ENCODE measurements at regions not wholly inside any gene's neighbourhood (a gene's known extent, or its start where the extent isn't known, plus 50 kb on each side); places are given as distances from the start of the nearest gene placed in this dataset.

- no peak for DNase-seq (ENCODE audit: low spot score)
These were observed 140.8 kb upstream of the PJA1 start for GRCh38 chrX:69306063-69306404.

GRCh38 chrX:69305333-69306062, 140.2 kb upstream of the PJA1 start:
- no peak for DNase-seq (ENCODE audit: low spot score)

DNA sequence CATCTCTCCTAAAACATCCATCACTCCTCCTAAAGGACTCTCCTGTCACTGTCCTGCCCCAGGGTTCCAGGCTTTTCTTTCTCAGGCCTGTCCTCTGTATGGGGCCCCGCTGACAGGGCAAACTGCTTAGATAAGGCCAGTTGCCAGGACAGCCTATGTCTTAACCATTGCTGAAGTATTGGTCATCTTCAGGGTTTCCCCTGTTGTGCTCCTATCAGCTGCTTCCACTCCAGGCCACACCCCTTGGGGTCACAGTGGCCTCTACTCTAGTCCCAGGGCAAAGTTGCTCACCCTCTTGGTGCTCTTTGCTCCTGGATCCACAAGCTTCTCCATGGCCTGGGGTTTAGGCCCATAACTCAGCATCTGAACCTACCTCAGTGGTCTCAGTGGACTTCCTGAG, 138.0 kb upstream of the PJA1 start:
- no peak for DNase-seq (ENCODE audit: low spot score)

- DNase-seq (ENCODE audit: low spot score) = no peak
These were observed 134.9 kb upstream of the PJA1 start for GRCh38 chrX:69299951-69300714.

- DNase-seq (ENCODE audit: low spot score) = no peak
These were observed 134.0 kb upstream of the PJA1 start for GRCh38 chrX:69299285-69299684.

DNA sequence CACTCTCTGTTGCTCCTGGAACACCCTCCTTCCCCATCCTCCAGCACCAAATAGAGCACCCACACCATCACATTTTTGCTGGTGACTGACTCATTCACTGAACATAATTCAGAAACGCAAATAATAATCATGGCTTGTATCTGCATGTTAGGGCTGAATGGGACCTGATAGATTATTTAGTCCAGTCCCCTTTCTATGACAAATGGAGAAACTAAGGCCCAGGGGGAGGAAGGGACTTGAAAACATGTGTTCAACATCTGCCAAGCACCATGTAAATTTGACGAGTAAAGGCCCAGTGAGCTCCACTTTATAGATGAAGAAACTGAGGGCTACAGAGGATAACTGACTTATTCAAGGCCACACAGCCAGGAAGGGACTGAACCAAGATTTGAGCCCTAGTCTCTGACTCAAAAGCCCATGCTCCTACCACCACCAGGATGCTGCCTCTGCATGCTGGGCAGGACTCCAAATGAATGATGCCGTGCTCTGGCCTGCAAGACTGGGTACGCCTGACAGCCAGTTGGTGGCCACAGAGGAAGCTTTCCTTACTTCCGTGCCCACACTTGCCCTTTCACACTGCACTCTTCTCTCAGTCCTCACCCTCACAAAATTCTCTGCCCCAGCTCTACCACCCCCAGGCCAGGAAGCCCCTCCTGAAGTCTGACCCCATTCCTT, 133.3 kb upstream of the PJA1 start:
- DNase-seq (ENCODE audit: low spot score) = no peak

GRCh38 chrX:69297506-69297905, 132.3 kb upstream of the PJA1 start:
- DNase-seq (ENCODE audit: low spot score) = no peak

- DNase-seq (ENCODE audit: low spot score) = no peak
These were observed 128.7 kb upstream of the PJA1 start for GRCh38 chrX:69293776-69294601.

- no peak for DNase-seq (ENCODE audit: low spot score)
These were observed 125.9 kb upstream of the PJA1 start for GRCh38 chrX:69291116-69291515.

- no peak for DNase-seq (ENCODE audit: low spot score)
These were observed 125.0 kb upstream of the PJA1 start for GRCh38 chrX:69290292-69290691.

GRCh38 chrX:69289793-69290123, 124.5 kb upstream of the PJA1 start:
- DNase-seq (ENCODE audit: low spot score) = no peak

- DNase-seq (ENCODE audit: low spot score) = no peak
These were observed 124.0 kb upstream of the PJA1 start for GRCh38 chrX:69289046-69289792.

DNA sequence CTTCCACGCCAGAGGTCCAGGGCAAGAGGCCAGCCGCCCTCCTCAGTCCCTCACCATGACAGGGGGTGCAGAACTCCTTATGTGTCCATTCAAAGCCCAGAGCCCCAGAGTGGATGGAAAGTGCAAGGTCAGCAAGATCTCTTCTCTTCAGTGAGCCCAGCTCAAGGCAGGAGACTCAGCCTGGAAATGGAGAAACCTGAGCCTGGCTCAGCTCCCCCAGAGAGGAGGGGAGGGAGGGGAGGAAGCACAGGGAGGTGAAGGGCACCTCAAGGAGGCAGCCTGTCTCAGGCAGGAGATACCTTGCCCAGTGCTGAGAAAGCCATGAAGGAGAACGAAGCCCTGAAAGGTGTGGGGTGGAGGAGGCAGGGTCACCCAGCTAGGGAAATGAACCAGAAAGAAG, 121.8 kb upstream of the PJA1 start:
- no peak for DNase-seq (ENCODE audit: low spot score)

DNA sequence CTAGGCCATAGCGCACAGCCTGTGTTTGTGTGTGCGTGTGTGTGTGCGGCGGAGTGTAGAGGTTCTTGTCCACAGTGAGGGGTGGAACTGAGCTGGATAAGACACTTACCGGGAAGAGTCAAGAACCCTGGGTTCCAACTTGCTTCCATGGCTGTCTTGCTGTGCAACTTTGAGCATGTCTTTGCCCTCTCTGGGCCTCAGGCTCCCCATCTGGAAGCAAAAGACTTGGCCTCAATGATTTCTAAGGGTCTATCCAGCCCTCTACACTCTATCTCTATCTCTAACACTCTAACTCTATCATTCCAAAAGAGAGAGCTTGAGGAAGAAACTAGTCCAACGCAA, 121.3 kb upstream of the PJA1 start:
- no peak for DNase-seq (ENCODE audit: low spot score)

DNA sequence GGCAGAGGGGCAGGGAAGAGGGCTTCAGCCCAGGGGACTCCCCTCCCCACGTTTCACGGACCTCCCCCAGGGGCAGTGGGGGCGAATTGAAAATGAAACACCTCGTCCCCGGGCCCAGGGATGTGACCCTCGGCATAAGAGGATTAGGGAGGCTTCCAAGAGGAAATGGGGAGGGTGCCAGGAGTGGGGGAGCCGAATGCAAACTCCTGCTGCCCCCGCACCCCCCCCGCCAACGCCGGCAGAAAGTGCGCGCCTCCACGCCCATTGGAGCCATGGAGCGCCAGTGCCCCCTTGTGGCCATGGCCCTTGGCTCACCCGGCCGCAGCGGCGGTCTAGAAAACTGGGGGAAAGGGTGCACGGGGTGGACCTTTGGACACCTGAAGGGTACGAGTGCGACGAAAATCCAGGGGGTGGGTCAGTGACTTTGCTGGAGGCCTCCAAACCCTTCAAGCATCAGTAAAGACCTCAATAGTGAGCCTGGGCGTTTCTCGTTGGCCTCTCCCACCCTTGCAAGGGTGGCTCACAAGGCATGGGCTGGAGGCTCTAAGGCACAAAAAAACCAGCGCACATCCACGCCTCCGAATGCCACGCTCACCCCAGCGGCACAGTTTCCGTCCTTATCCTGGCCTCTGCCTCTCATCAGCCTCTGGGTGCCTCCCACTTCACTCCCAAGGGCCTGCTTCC, 120.8 kb upstream of the PJA1 start:
- no peak for DNase-seq (ENCODE audit: low spot score)

DNA sequence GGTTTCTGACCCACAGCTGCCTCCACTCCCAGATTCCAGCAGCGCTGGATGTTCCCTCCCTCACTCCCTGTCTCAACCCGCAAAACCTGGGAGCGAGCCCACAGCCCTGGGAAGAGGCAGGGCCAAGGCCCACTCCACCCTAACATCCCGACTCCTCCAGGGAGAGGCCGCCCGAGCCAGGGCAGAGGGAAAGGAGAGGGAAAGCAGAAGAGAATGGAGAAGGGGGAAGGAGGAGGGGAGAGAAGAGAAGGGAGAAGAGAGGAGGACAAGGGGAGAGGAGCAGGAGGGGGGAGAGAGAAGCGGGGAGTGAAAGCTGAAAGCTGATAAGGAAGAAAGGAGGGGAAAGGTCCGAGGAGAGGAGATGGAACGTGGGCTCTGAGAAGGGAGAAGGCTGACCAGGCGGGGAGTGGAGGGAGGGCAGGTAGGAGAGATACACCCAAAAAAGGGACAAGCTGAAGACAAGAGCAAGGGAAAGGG, 120.2 kb upstream of the PJA1 start:
- DNase-seq (ENCODE audit: low spot score) = no peak

GRCh38 chrX:69284491-69284890, 119.2 kb upstream of the PJA1 start:
- DNase-seq (ENCODE audit: low spot score) = no peak

DNA sequence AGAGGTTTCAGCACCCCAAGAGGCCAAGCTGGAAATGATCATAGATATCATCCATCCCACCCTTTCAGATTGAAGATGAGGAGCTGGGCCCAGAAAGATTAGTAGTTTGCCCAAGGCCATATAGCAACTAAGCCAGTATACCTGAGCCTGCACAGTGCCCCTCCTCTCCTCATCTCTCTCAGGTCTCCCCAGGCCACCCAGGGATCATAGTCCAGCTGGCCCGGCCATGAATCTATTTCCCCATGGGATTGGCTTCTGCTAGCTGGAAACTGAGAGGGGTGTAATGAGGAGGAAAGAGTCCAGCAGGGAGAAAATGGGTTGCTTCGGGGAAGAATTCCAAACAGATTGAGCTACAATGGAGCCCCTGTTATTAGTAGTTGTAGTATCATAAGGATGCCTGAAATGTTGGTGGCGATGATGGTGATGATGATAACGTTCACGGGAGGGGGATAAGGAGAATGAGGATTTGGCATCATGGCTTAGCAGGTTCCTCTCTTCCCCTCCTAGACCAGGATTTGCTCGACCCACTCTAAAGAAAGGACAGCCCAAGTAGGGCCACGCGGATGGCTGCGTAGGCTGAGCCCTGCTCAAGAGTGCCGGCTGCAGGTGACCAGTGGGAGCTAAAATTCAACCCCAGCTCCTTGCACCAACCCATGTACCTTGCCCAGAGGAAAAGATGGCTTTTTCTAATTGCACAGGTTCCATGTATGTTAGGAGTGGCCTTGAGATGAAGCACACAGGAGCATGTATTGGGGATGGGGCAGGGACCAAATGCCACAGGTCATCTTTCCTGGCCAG, 117.8 kb upstream of the PJA1 start:
- no peak for DNase-seq (ENCODE audit: low spot score)

DNA sequence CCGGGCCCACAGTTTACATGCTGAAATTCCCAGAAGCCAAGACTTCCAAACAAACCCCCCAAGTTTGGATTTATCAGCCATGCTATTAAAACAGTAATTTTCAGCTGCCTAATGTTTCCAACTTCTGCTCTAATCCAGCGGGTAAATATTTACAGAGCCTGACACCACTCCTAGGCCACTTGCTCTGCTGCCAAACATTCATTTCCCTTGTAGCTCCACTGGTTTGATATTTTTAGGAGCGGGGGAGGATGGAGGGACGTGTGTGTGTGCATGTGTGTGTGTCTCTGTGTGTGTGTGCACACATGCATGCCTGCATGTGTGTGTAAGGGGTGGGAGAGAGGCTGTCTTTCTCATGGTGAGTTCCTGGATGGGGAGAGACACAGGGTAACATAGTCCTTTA, 115.7 kb upstream of the PJA1 start:
- DNase-seq (ENCODE audit: low spot score) = no peak

DNA sequence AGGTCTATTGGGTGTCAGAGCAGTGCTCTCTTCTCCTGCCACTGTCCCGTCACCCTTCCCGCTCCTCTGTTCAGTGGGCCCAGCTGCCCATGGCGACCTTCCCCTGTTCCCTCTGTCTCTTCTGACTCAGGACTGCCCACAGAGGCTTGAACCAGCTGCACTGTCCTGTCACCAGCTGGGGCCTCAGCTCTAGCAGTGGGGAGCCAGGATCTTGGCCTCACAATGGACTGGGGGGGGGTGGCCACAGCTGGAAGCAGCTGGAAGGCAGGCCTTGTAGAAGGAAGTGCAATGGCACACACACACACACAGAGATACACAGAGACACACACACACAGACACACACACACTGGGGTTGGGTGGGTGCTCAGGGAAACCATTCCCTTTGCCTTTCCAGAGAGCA, 114.0 kb upstream of the PJA1 start:
- no peak for DNase-seq (ENCODE audit: low spot score)

Data from mesenteric fat pad (tissue), 1 donor.